SK-N-SH (cell line): ENCODE measurements at regions not wholly inside any gene's neighbourhood (a gene's known extent, or its start where the extent isn't known, plus 50 kb on each side); places are given as distances from the start of the nearest gene placed in this dataset.

Source experiments
- ELF1 ChIP-seq: IDR thresholded peaks from 2 replicates; pipeline ENCODE4 v1.4.0; 2012
- NRF1 ChIP-seq: IDR thresholded peaks from 2 replicates; pipeline ENCODE4 v1.6.1; 2012; ENCODE audit warnings: low read depth, mild to moderate bottlenecking, low read length
- POLR2AphosphoS5 ChIP-seq: IDR thresholded peaks from 2 replicates; pipeline ENCODE4 v1.6.1; 2012; ENCODE audit warnings: low read depth, low read length
- RAD21 ChIP-seq: IDR thresholded peaks from 2 replicates; pipeline ENCODE4 v1.6.1; 2012; ENCODE audit warnings: mild to moderate bottlenecking, low read length
- SIN3A ChIP-seq: IDR thresholded peaks from 2 replicates; pipeline ENCODE4 v1.6.1; 2012; ENCODE audit warnings: low read depth, mild to moderate bottlenecking, low read length, moderate library complexity, borderline replicate concordance
- SMC3 ChIP-seq: IDR thresholded peaks from 2 replicates; pipeline ENCODE4 v1.6.1; 2012; ENCODE audit warnings: low read depth, low read length, improper control_type of control experiment
- TAF1 ChIP-seq: IDR thresholded peaks from 2 replicates; pipeline ENCODE4 v1.6.1; 2012; ENCODE audit warnings: low read depth, mild to moderate bottlenecking, low read length, moderate library complexity, borderline replicate concordance
- YY1 ChIP-seq: IDR thresholded peaks from 2 replicates; pipeline ENCODE4 v1.4.0; 2012; ENCODE audit warnings: low read depth, mild to moderate bottlenecking
- TF ChIP-seq, protein P1 (sequence below): fragments of 200-600 bp; sonication (generic); IDR thresholded peaks from 2 replicates; pipeline ENCODE4 v1.6.1; 2017; ENCODE audit warnings: antibody characterized with exemption, mild to moderate bottlenecking, moderate library complexity
- TF ChIP-seq, protein P2 (sequence below): fragments of 150-350 bp; IDR thresholded peaks from 2 replicates; pipeline ENCODE4 v1.6.1; 2017; ENCODE audit warnings: antibody characterized with exemption, low read length, low read depth, borderline replicate concordance

DNA sequence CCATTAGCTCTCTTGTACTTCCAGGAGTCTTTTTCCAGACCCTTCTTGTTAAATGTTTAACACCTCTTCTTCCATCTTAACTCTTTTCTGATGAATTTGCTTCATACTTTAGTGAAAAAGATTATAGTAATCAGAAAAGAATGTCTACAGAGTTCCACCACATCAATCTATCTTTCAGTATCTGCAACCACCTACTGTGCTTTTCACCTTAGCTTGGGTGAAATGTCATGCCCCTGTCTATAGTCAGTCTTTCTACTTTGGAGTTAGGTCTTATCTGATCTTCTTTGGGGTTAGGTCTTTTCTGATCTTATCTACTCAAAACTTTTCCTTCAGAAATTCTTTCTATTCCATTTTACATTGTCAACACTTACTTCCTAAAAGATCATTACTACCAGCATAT lies 1310.2 kb downstream of the PCDH7 start:
- TF ChIP-seq ELF1 (no peak), NRF1 (no peak), SMC3 (no peak), SIN3A (no peak), YY1 (no peak), RAD21 (no peak), TAF1 (no peak), POLR2AphosphoS5 (no peak)
- TF ChIP-seq, protein P1, sequence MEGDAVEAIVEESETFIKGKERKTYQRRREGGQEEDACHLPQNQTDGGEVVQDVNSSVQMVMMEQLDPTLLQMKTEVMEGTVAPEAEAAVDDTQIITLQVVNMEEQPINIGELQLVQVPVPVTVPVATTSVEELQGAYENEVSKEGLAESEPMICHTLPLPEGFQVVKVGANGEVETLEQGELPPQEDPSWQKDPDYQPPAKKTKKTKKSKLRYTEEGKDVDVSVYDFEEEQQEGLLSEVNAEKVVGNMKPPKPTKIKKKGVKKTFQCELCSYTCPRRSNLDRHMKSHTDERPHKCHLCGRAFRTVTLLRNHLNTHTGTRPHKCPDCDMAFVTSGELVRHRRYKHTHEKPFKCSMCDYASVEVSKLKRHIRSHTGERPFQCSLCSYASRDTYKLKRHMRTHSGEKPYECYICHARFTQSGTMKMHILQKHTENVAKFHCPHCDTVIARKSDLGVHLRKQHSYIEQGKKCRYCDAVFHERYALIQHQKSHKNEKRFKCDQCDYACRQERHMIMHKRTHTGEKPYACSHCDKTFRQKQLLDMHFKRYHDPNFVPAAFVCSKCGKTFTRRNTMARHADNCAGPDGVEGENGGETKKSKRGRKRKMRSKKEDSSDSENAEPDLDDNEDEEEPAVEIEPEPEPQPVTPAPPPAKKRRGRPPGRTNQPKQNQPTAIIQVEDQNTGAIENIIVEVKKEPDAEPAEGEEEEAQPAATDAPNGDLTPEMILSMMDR: no peak
- TF ChIP-seq, protein P2, sequence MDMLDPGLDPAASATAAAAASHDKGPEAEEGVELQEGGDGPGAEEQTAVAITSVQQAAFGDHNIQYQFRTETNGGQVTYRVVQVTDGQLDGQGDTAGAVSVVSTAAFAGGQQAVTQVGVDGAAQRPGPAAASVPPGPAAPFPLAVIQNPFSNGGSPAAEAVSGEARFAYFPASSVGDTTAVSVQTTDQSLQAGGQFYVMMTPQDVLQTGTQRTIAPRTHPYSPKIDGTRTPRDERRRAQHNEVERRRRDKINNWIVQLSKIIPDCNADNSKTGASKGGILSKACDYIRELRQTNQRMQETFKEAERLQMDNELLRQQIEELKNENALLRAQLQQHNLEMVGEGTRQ: no peak
